Right lobe of liver (tissue), 4 donors: ENCODE measurements at regions not wholly inside any gene's neighbourhood (a gene's known extent, or its start where the extent isn't known, plus 50 kb on each side); places are given as distances from the start of the nearest gene placed in this dataset.

ENCODE experiments used
- CTCF ChIP-seq, 4 donors: fragments of 200-600 bp in 3 of 4; fragments of 450-650 bp in 1 of 4; IDR thresholded peaks; one replicate each; pipeline versions ENCODE4 v1.5.1 to v1.8.0; 2016 to 2022; ENCODE audit warnings: antibody characterized with exemption in 4 of 4, mild to moderate bottlenecking in 2 of 4
- POLR2A ChIP-seq: fragments of 450-650 bp; IDR thresholded peaks from one replicate; pipeline ENCODE4 v1.6.1; 2017; ENCODE audit warnings: antibody characterized with exemption, mild to moderate bottlenecking
- donor health status: DM: no; HTN: no; CAD: no.
- donor health status: DM: no; HTN: no; CAD: no.
- donor health status: DM: no; HTN: yes; CAD: no.

GRCh38 chr9:89702401-89702800 lies 97.6 kb downstream of the GADD45G start:
- no peak for TF ChIP-seq CTCF (IDR thresholded peaks at IDR 0.05)
- no peak for TF ChIP-seq POLR2A
